ENCODE measurements at regions not wholly inside any gene's neighbourhood (a gene's known extent, or its start where the extent isn't known, plus 50 kb on each side); places are given as distances from the start of the nearest gene placed in this dataset.

DNA sequence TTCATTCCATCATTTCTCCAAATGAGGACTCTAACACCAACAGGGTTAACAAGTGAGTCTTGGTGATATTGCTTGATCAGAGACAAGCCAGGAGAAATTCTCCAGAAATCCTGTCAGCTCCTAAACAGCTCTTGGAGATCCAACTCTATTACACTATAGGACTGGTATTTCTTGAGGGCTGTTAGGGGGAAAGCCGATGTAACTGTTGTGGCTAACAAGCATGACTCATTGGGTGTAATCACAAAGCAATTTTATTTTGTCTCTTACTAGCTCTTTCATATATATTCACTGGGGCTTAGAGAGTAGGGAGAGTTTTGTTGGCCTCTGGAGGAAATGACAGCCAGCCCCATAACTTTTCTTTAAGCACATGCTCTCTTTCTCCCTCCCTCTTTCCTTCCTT lies 613.7 kb upstream of the USP9Y start:
- DNase-seq (ENCODE audit: low read depth): peak; percentile 0

All from ELR (cell line).